Stimulated activated CD8-positive, alpha-beta memory T cell treated with anti-CD3 and anti-CD28 coated beads, Interleukin-12 subunit alpha, Interleukin-12 subunit beta, amount 100 ng/mL, for 24 hours (primary cell): ENCODE measurements at regions not wholly inside any gene's neighbourhood (a gene's known extent, or its start where the extent isn't known, plus 50 kb on each side); places are given as distances from the start of the nearest gene placed in this dataset.

Experiments used
- DNase-seq: peaks from one replicate; pipeline ENCODE4 v3.0.0-alpha.2; 2020; ENCODE audit errors: extremely low read depth

- no peak for DNase-seq
Measured at GRCh38 chr2:14344355-14344754, 288.2 kb upstream of the LRATD1 start.

- no peak for DNase-seq
Measured at GRCh38 chr2:14348247-14348646, 284.3 kb upstream of the LRATD1 start.

- DNase-seq = no peak
Measured at GRCh38 chr2:14350856-14351255, 281.7 kb upstream of the LRATD1 start.

DNA sequence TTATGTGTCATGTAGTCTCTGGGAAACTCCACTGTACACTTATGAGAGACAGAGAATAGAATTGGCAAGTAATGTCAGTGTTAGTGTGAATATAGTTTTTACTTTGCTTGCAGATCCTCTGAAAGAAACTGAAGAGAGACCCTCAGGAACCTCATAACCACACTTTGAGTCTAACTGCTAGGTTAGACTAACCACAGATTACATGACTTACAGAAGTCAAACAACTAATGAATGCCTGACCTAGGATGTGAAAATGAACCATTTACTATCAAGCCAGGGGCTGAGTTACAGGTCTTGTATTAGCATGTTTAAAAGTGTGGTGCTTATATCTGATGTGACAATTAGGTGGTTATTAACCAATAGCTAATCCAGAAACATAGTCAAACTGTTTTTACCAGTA is 280.4 kb upstream of the LRATD1 start:
- no peak for DNase-seq

- DNase-seq = no peak
Measured at GRCh38 chr2:14354231-14354630, 278.3 kb upstream of the LRATD1 start.

DNA sequence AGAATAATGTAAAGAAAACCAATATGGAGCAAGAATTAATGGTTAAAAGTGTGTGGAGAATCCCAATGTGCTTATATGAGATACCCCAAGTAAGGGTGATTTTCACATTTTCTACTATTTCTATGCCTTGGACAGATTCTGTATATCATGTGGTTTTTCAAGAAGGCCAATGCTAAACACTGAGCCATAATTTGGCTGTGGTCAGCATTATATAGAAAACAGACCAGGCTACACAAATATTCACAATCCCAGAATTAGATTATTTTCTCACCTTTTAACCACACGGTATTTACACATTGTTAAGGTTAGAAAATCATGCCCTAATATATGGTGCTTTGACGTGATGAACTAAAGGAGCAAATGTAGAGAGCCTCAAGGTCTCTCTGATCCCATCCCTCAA is 277.4 kb upstream of the LRATD1 start:
- DNase-seq = no peak

GRCh38 chr2:14358339-14358738 is 274.2 kb upstream of the LRATD1 start:
- DNase-seq = no peak

GRCh38 chr2:14358774-14359173 is 273.7 kb upstream of the LRATD1 start:
- DNase-seq = no peak

DNA sequence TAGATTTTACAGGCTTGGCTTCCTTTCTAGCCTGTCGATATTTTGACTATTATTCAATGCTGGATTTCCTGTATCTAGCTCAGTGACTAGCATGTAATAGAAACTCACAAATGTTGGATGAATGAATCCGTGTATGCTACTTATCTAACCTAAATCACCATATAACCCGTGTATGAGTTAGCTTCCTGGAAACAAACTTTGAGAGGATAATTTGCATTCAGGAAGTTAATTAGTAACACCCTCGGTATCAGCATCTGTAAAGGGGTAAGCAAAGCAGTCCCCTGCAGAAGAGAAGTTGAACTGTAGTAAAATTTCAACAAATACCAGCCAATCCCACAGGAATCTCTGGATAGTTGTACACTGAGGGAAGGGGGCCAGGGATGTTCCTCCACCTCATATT is 269.4 kb upstream of the LRATD1 start:
- no peak for DNase-seq

DNA sequence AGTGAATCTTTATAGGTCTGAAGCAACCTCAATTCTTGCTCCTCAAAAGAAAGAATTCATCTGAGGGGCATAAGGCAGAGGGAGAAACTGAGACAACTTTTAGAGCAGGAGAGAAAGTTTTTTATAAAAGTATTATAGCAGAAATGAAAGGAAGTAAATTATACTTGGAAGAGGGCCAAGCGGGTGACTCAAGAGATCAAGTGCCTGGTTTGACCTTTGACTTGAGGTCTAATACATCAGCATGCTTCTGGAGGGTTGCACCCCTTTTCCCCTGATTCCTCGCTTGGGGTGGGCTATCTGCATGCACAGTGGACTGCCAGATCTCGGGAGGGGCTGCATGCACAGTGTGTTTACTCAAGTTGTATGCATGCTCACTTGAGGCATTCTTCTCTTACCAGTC is 268.5 kb upstream of the LRATD1 start:
- no peak for DNase-seq

DNA sequence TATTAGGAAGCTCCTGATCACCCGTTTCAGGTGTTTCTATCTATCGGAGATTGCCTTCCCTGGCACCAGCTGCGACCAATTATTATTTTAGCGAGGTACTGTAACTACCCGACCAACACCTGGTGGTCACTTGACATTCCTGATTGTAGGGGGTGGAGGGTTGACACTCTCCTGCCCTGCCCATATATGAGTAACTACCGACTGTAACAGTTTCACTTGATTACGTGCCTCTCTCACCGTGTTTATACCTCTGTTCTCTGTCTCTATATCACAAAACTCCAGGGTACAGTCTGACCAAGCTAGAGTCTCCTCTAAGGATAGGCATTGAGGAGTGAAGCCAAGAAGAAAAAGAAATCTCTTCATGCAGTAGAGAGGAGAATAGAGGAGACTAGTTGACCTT is 268.0 kb upstream of the LRATD1 start:
- DNase-seq = no peak

- DNase-seq = no peak
Measured at GRCh38 chr2:14385043-14385442, 247.5 kb upstream of the LRATD1 start.

- no peak for DNase-seq
Measured at GRCh38 chr2:14387332-14387731, 245.2 kb upstream of the LRATD1 start.

- no peak for DNase-seq
Measured at GRCh38 chr2:14388724-14389123, 243.8 kb upstream of the LRATD1 start.

GRCh38 chr2:14396533-14397083 is 235.9 kb upstream of the LRATD1 start:
- DNase-seq = no peak

DNA sequence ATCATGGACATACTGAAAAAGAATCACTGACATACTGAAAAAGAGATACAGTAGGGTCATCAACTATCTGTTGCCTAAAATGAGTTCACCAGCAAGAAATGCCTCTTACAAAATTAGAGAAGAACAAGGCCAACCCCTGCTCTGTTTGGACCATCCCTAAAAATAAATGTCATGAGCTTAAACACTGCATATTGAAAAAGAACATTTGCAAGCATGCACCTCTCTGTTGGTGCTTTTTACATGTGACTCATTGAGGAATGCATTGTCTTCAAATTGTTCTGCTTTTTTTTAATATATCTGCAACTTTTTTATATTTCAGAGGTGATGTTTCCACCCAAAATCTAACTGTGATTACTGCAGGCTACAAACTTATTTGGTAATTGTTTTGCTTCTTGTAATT is 233.9 kb upstream of the LRATD1 start:
- DNase-seq = no peak

DNA sequence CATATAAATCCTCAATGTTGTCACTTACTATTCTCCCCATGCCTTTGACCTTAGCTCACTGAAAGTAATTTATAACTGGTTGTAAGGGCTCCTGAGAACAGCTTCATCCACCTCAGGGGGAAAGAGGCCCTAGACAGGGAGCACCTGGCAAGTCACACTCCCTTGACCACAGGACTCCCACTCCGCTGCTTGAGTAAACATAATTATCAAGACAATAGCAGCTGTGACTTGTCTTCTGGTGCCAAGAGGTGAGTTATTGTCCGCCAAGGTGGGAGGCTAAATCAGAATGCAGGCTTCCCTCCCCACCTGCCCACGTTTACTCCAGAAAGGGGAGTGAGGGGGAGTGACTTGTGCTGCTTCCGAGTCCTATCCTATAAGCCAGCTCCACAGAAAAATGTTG is 230.6 kb upstream of the LRATD1 start:
- no peak for DNase-seq

DNA sequence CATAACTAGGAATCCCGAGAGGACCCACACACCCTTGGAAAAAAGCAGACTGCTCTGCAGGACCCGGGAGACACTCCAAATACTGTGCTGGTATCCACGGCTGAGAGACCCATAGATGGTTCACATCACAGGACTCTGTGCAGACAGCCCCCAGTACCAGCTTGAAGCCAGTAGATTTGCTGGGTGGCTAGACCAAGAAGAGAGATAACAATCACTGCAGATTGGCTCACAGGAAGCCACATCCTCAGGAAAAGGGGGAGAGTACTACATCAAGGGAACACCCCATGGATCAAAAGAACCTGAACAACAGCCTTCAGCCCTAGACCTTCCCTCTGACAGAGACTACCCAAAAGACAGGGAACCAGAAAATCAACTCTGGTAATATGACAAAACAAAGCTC is 223.8 kb upstream of the LRATD1 start:
- DNase-seq = no peak

DNA sequence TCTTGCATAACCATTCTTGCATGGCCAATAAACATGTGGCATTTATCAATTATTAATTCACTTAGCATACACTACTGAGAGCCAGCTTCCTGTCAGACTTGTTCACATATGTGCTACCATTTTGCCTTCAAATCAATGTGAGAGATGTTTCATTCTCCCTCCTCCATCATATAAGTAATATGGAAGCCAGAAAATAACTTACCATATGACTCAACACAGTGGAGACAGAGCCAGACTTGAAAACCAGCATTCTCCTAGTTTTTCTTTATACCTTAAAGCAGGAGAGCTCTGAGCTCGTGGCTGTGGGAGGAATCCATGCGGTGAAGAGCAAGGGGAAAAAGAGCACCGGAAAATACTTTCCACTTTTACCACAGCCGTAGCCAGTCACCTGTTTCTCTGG is 215.0 kb upstream of the LRATD1 start:
- DNase-seq = no peak

DNA sequence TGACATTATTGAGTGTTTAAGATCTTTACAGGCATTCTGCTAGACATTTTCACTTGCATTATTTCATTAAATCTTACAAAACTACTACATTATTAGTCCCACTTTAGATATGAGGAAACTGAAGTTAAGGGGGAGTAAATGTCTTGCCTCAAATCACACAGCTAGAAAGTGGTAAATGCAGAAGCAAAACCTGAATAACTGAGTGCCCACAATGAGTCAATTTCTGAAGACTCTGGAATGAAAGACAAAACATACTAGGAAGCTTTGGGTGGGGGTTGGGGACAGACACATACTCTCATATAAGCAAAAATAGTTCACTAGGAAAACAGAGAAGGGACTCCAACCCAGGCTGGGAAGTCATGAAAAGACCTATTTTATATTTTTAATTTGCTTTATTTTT is 214.4 kb upstream of the LRATD1 start:
- DNase-seq = no peak

DNA sequence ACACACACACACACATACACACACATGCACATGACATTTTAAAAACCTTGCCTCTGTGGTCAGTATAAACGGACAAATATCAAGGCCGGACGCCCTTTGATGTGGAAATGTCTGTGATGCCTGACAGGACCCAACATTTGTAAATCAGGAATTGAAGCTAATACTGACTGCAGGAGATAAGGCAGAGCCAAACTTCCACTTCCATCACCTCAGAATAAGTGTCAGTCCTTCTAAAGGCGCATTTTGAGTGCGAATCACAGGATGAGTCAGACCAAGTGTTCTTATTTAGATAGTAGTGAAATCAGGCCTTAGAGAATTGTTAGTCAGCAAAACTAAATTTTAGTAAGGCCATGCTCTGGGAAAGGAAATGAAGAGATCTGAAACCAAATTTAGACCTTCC is 211.7 kb upstream of the LRATD1 start:
- DNase-seq = no peak

GRCh38 chr2:14422426-14422825 is 210.1 kb upstream of the LRATD1 start:
- DNase-seq = no peak

GRCh38 chr2:14423145-14423906 is 209.2 kb upstream of the LRATD1 start:
- no peak for DNase-seq
